GM12891 (cell line): ENCODE measurements at regions not wholly inside any gene's neighbourhood (a gene's known extent, or its start where the extent isn't known, plus 50 kb on each side); places are given as distances from the start of the nearest gene placed in this dataset.
"Not testable (repeated sequence)": the region's sequence is repeated elsewhere in the genome, so short reads cannot be mapped to it uniquely, and the experiment has no call there.

Experiments
- DNase-seq: peaks from one replicate; pipeline ENCODE4 v3.0.0; 2011; ENCODE audit warnings: low spot score; ENCODE audit not compliant: insufficient read length
- FAIRE-seq: peaks from 2 replicates; lab custom pipeline; 2011; peaks lifted over from hg19 to GRCh38; lab: Jason Lieb, UNC
- PAX5 ChIP-seq: IDR thresholded peaks from 2 replicates; pipeline ENCODE4 v1.6.1; 2011; ENCODE audit warnings: low read length, moderate library complexity, mild to moderate bottlenecking; ENCODE audit not compliant: insufficient read depth, severe bottlenecking
- POLR2A ChIP-seq: IDR thresholded peaks from 2 replicates; pipeline ENCODE4 v1.6.1; 2011; ENCODE audit warnings: low read depth, low read length, control low read depth
- POLR2AphosphoS5 ChIP-seq: IDR thresholded peaks from 2 replicates; pipeline ENCODE4 v1.6.1; 2011; ENCODE audit warnings: low read depth, low read length, control low read depth
- POU2F2 ChIP-seq: IDR thresholded peaks from 2 replicates; pipeline ENCODE4 v1.6.1; 2011; ENCODE audit warnings: low read depth, mild to moderate bottlenecking, control low read depth, low read length, moderate library complexity
- SPI1 ChIP-seq: IDR thresholded peaks from 2 replicates; pipeline ENCODE4 v1.6.1; 2011; ENCODE audit warnings: low read depth, low read length, control low read depth
- TAF1 ChIP-seq: IDR thresholded peaks from 2 replicates; pipeline ENCODE4 v1.6.1; 2011; ENCODE audit warnings: low read depth, low read length, control low read depth

- DNase-seq (no peak), FAIRE-seq (no peak)
- no peak for TF ChIP-seq PAX5
Observed at GRCh38 chr11:134658481-134659225, 246.6 kb upstream of the B3GAT1 start.

- no peak for FAIRE-seq
- no peak for TF ChIP-seq POLR2AphosphoS5
- no peak for TF ChIP-seq SPI1
- no peak for TF ChIP-seq POU2F2
- no peak for TF ChIP-seq PAX5
- no peak for TF ChIP-seq TAF1
- no peak for TF ChIP-seq POLR2A
- no peak for DNase-seq
Observed at GRCh38 chr11:134657631-134658030, 245.6 kb upstream of the B3GAT1 start.

GRCh38 chr11:134656861-134657540 lies 245.0 kb upstream of the B3GAT1 start:
- no peak for DNase-seq
- no peak for FAIRE-seq
- TF ChIP-seq SPI1 (no peak), PAX5 (no peak), TAF1 (no peak), POU2F2 (no peak), POLR2A (no peak), POLR2AphosphoS5 (no peak)

- DNase-seq, FAIRE-seq: not testable (repeated sequence)
Observed at GRCh38 chr11:134656086-134656840, 244.2 kb upstream of the B3GAT1 start.

GRCh38 chr11:134655189-134655989 lies 243.3 kb upstream of the B3GAT1 start:
- no peak for DNase-seq
- FAIRE-seq: no peak
- TF ChIP-seq POLR2AphosphoS5 (no peak), SPI1 (no peak), POLR2A (no peak), PAX5 (no peak)

GRCh38 chr11:134654161-134654915 lies 242.3 kb upstream of the B3GAT1 start:
- DNase-seq: no peak

GRCh38 chr11:134652586-134653255 lies 240.7 kb upstream of the B3GAT1 start:
- TF ChIP-seq TAF1: no peak
- no peak for TF ChIP-seq POLR2AphosphoS5
- no peak for TF ChIP-seq POU2F2
- TF ChIP-seq POLR2A: no peak
- no peak for TF ChIP-seq SPI1
- TF ChIP-seq PAX5: no peak
- FAIRE-seq (no peak), DNase-seq (no peak)

More at GRCh38 chr11:134654161-134654915, 242.3 kb upstream of the B3GAT1 start:
- no peak for FAIRE-seq
- TF ChIP-seq POU2F2 (no peak), POLR2AphosphoS5 (no peak)

- DNase-seq: no peak
- no peak for TF ChIP-seq POU2F2
- no peak for TF ChIP-seq SPI1
- no peak for TF ChIP-seq POLR2A
- no peak for TF ChIP-seq POLR2AphosphoS5
- TF ChIP-seq PAX5: no peak
- TF ChIP-seq TAF1: no peak
- no peak for FAIRE-seq
Observed at GRCh38 chr11:134647066-134647743, 235.2 kb upstream of the B3GAT1 start.
